ENCODE measurements at regions not wholly inside any gene's neighbourhood (a gene's known extent, or its start where the extent isn't known, plus 50 kb on each side); places are given as distances from the start of the nearest gene placed in this dataset.

DNA sequence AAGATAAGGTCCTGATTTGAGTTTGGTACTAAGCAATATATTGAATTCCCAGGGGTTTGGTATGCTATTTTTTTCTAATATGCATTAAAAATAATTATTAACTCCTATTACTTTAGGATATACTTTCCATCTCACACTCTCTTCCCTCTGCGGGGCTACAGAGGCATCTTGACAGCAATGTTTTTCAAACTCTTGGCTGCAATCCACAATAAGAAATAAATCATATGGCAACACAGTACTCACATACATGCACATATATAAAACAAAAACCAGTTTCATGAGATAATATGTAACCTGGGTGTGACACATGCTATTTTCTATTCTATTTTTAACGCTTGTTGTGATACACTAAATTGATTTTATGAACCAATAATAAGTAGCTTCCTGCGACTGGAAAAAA is 189.5 kb downstream of the UNC5CL start:
- TF ChIP-seq CTCF (IDR thresholded peaks at IDR 0.05; ENCODE audit: insufficient read depth, low read length, poor library complexity, severe bottlenecking) (no peak), EZH2phosphoT487 (conservative IDR thresholded peaks at IDR 0.05; ENCODE audit: low read length) (no peak)
